Uterus (tissue), 3 donors: ENCODE measurements at regions not wholly inside any gene's neighbourhood (a gene's known extent, or its start where the extent isn't known, plus 50 kb on each side); places are given as distances from the start of the nearest gene placed in this dataset.
"Not testable (repeated sequence)": the region's sequence is repeated elsewhere in the genome, so short reads cannot be mapped to it uniquely, and the experiment has no call there.

Experiments
- DNase-seq, 2 donors: peaks; one replicate each; pipeline ENCODE4 v3.0.0-alpha.2; 2019 to 2020
- H3K27ac ChIP-seq, 2 donors: fragments of 200-600 bp; sonication (generic); 1 replicate in 1 of 2; 2 replicates in 1 of 2; pipeline ENCODE4 v1.5.1; 2016 to 2018
- H3K27me3 ChIP-seq, 2 donors: fragments of 200-600 bp; sonication (generic); one replicate each; pipeline ENCODE4 v1.5.1; 2018 to 2019; ENCODE audit warnings: control low read depth in 1 of 2
- H3K36me3 ChIP-seq, 2 donors: fragments of 200-600 bp; sonication (generic); one replicate each; pipeline ENCODE4 v1.5.1; 2019; ENCODE audit warnings: control low read depth in 1 of 2
- H3K4me1 ChIP-seq, 2 donors: fragments of 200-600 bp; sonication (generic); one replicate each; pipeline ENCODE4 v1.5.1; 2018 to 2019; ENCODE audit warnings: control low read depth in 1 of 2
- H3K4me3 ChIP-seq, 2 donors: fragments of 200-600 bp; sonication (generic); 1 replicate in 1 of 2; 2 replicates in 1 of 2; pipeline ENCODE4 v1.5.1; 2018 to 2019; ENCODE audit warnings: mild to moderate bottlenecking in 1 of 2
- H3K9me3 ChIP-seq, 2 donors: fragments of 200-600 bp; sonication (generic); one replicate each; pipeline ENCODE4 v1.5.1; 2019; ENCODE audit warnings: control low read depth in 1 of 2
- CTCF ChIP-seq, 4 experiments: fragments of 200-600 bp in 2 of 4; fragments of 450-650 bp in 2 of 4; sonication (generic) in 2 of 4; IDR thresholded peaks; one replicate each; pipeline ENCODE4 v1.5.1; 2016 to 2019; ENCODE audit warnings: antibody characterized with exemption in 4 of 4, mild to moderate bottlenecking in 2 of 4, moderate library complexity in 1 of 4
- POLR2A ChIP-seq, 2 donors: fragments of 450-650 bp; IDR thresholded peaks; one replicate each; pipeline ENCODE4 v1.6.1; 2016; ENCODE audit warnings: antibody characterized with exemption in 2 of 2, mild to moderate bottlenecking in 1 of 2, moderate library complexity in 1 of 2
- intact Hi-C: fragments of 100-400 bp; cut with DNase I; formaldehyde crosslinking; loops from one replicate; pipeline ENCODE4 v1.15.1; 2023; ENCODE audit warnings: low total_unique reads
- donor health status: DM: yes; HTN: yes; CAD: no.

- no peak for DNase-seq
- Histone ChIP-seq H3K9me3 (no peaks in the 10 kb centered on the region), H3K4me1 (no peaks in the 10 kb centered on the region), H3K27me3 (no peaks in the 10 kb centered on the region), H3K4me3 (no peak overlapping the region), H3K36me3 (no peaks in the 10 kb centered on the region), H3K27ac (no peak overlapping the region)
- no peak for TF ChIP-seq CTCF (IDR thresholded peaks at IDR 0.05)
- no peak for TF ChIP-seq POLR2A (IDR thresholded peaks at IDR 0.05)
- intact Hi-C loops = no loop called here
Measured at GRCh38 chr10:59037018-59037389, 139.4 kb upstream of the PHYHIPL start.

GRCh38 chr10:59037506-59037905, 138.9 kb upstream of the PHYHIPL start:
- Histone ChIP-seq H3K9me3 (no peaks in the 10 kb centered on the region), H3K27ac (no peak overlapping the region), H3K4me1 (no peaks in the 10 kb centered on the region), H3K4me3 (no peak overlapping the region), H3K36me3 (no peaks in the 10 kb centered on the region), H3K27me3 (no peaks in the 10 kb centered on the region)
- no peak for DNase-seq
- intact Hi-C loops = no loop called here
- no peak for TF ChIP-seq POLR2A (IDR thresholded peaks at IDR 0.05)
- TF ChIP-seq CTCF (IDR thresholded peaks at IDR 0.05) = no peak

GRCh38 chr10:59043358-59043757, 133.1 kb upstream of the PHYHIPL start:
- H3K27me3 ChIP-seq, H3K4me1 ChIP-seq, H3K27ac ChIP-seq, intact Hi-C loops, H3K9me3 ChIP-seq, H3K36me3 ChIP-seq, H3K4me3 ChIP-seq, DNase-seq: not testable (repeated sequence)

GRCh38 chr10:59047180-59047579, 129.3 kb upstream of the PHYHIPL start:
- Histone ChIP-seq H3K36me3 (no peaks in the 10 kb centered on the region), H3K4me1 (no peaks in the 10 kb centered on the region), H3K9me3 (no peaks in the 10 kb centered on the region), H3K27me3 (no peaks in the 10 kb centered on the region), H3K4me3 (no peak overlapping the region), H3K27ac (no peak overlapping the region)
- no peak for DNase-seq
- intact Hi-C loops = no loop called here
- TF ChIP-seq POLR2A (IDR thresholded peaks at IDR 0.05) (no peak), CTCF (IDR thresholded peaks at IDR 0.05) (no peak)

GRCh38 chr10:59047957-59048618, 128.4 kb upstream of the PHYHIPL start:
- no peak for TF ChIP-seq POLR2A (IDR thresholded peaks at IDR 0.05)
- no peak for TF ChIP-seq CTCF (IDR thresholded peaks at IDR 0.05)
- Histone ChIP-seq H3K27me3 (no peaks in the 10 kb centered on the region), H3K27ac (no peak overlapping the region), H3K36me3 (no peaks in the 10 kb centered on the region), H3K9me3 (no peaks in the 10 kb centered on the region), H3K4me3 (no peak overlapping the region), H3K4me1 (no peaks in the 10 kb centered on the region)
- no peak for DNase-seq
- intact Hi-C loops = no loop called here

- intact Hi-C loops, H3K4me3 ChIP-seq: not testable (repeated sequence)
Measured at GRCh38 chr10:59053502-59053901, 122.9 kb upstream of the PHYHIPL start.

More at GRCh38 chr10:59053502-59053901, 122.9 kb upstream of the PHYHIPL start:
- not testable (repeated sequence) for H3K27ac ChIP-seq, H3K9me3 ChIP-seq, DNase-seq, H3K4me1 ChIP-seq, H3K36me3 ChIP-seq, H3K27me3 ChIP-seq
